ENCODE measurements at regions not wholly inside any gene's neighbourhood (a gene's known extent, or its start where the extent isn't known, plus 50 kb on each side); places are given as distances from the start of the nearest gene placed in this dataset.

- TF ChIP-seq POLR2A (IDR thresholded peaks at IDR 0.05; ENCODE audit: low read depth, low read length) (no peak), RAD21 (IDR thresholded peaks at IDR 0.05; ENCODE audit: low read length) (no peak), CTCF (conservative IDR thresholded peaks at IDR 0.05; ENCODE audit: low read depth, low read length) (no peak), CHD1 (IDR thresholded peaks at IDR 0.05; ENCODE audit: low read depth, low read length) (no peak), ELK1 (IDR thresholded peaks at IDR 0.05; ENCODE audit: borderline replicate concordance, low read depth, low read length) (no peak), RFX5 (IDR thresholded peaks at IDR 0.05; ENCODE audit: low read depth, low read length) (no peak)
These were observed 509.9 kb upstream of the TENM4 start for GRCh38 chr11:79950741-79951140.
